WTC11 (cell line): ENCODE measurements at regions not wholly inside any gene's neighbourhood (a gene's known extent, or its start where the extent isn't known, plus 50 kb on each side); places are given as distances from the start of the nearest gene placed in this dataset.
"Not testable (repeated sequence)": the region's sequence is repeated elsewhere in the genome, so short reads cannot be mapped to it uniquely, and the experiment has no call there.

Experiments used
- ATAC-seq: fragments of 200-7000 bp; cut with Tn5 transposase; 2 replicates; pipeline ENCODE4 v1.10.0; 2021; ENCODE audit warnings: mild to moderate bottlenecking, moderate library complexity
- CTCF ChIA-PET: fragments of 300-600 bp; sonication (Branson Sonifier 250); formaldehyde crosslinking; loops from one replicate; lab custom pipeline; 2021; ENCODE audit warnings: antibody characterized with exemption; lab: Charles Lee
- POLR2A ChIA-PET: fragments of 350-600 bp; sonication (Branson Sonifier 250); formaldehyde crosslinking; loops from one replicate; lab custom pipeline; 2021; ENCODE audit warnings: antibody characterized with exemption; lab: Charles Lee
- DNase-seq: peaks from one replicate; pipeline ENCODE4 v3.0.0; 2021; ENCODE audit warnings: low spot score
- H3K27ac Mint-ChIP-seq: 2 replicates; pipeline ENCODE4 v1.8.0; 2021; ENCODE audit warnings: mixed read lengths
- H3K27me3 Mint-ChIP-seq: 2 replicates; pipeline ENCODE4 v1.8.0; 2021; ENCODE audit warnings: low read depth, mild to moderate bottlenecking, moderate library complexity, mixed read lengths
- H3K36me3 Mint-ChIP-seq: 2 replicates; pipeline ENCODE4 v1.8.0; 2021; ENCODE audit warnings: mixed read lengths
- H3K4me1 Mint-ChIP-seq: 2 replicates; pipeline ENCODE4 v1.8.0; 2022; ENCODE audit warnings: mixed read lengths
- H3K4me3 Mint-ChIP-seq: 2 replicates; pipeline ENCODE4 v1.8.0; 2021; ENCODE audit warnings: mild to moderate bottlenecking, moderate library complexity, mixed read lengths
- H3K9me3 Mint-ChIP-seq: 2 replicates; pipeline ENCODE4 v1.8.0; 2021; ENCODE audit warnings: mixed read lengths
- AFF4 ChIP-seq: sonication (generic); formaldehyde crosslinking; IDR thresholded peaks from 2 replicates; pipeline ENCODE4 v1.8.1; 2023; ENCODE audit warnings: mild to moderate bottlenecking, missing genetic modification reagents, borderline replicate concordance
- ATF1 ChIP-seq: sonication (generic); formaldehyde crosslinking; IDR thresholded peaks from 2 replicates; pipeline ENCODE4 v1.8.1; 2023; ENCODE audit warnings: mild to moderate bottlenecking, moderate library complexity, missing genetic modification reagents
- ATF2 ChIP-seq: sonication (generic); formaldehyde crosslinking; IDR thresholded peaks from 2 replicates; pipeline ENCODE4 v1.8.1; 2022; ENCODE audit warnings: low read depth, missing genetic modification reagents, borderline replicate concordance
- ESRRA ChIP-seq: sonication (generic); formaldehyde crosslinking; IDR thresholded peaks from 2 replicates; pipeline ENCODE4 v1.8.1; 2022; ENCODE audit warnings: mild to moderate bottlenecking, missing genetic modification reagents, borderline replicate concordance
- FOXP1 ChIP-seq: sonication (generic); formaldehyde crosslinking; IDR thresholded peaks from 2 replicates; pipeline ENCODE4 v1.8.0; 2022; ENCODE audit warnings: missing genetic modification reagents, mild to moderate bottlenecking, moderate library complexity, borderline replicate concordance
- GRHL2 ChIP-seq: fragments of 250-450 bp; sonication (Bioruptor Pico); IDR thresholded peaks from 2 replicates; pipeline ENCODE4 v1.8.0; 2022; ENCODE audit warnings: mild to moderate bottlenecking, moderate library complexity; ENCODE audit not compliant: insufficient replicate concordance, severe bottlenecking
- GTF2I ChIP-seq: fragments of 250-450 bp; sonication (Bioruptor Pico); conservative IDR thresholded peaks from 2 replicates; pipeline ENCODE4 v1.4.0; 2021; ENCODE audit warnings: mild to moderate bottlenecking
- HMGXB4 ChIP-seq: sonication (generic); formaldehyde crosslinking; IDR thresholded peaks from 2 replicates; pipeline ENCODE4 v1.8.1; 2023; ENCODE audit warnings: mild to moderate bottlenecking, moderate library complexity, missing genetic modification reagents
- NFYB ChIP-seq: sonication (generic); formaldehyde crosslinking; conservative IDR thresholded peaks from 2 replicates; pipeline ENCODE4 v1.8.0; 2022; ENCODE audit warnings: low read depth, missing genetic modification reagents
- NR1H2 ChIP-seq: sonication (generic); formaldehyde crosslinking; IDR thresholded peaks from 2 replicates; pipeline ENCODE4 v1.9.0; 2021; ENCODE audit warnings: mild to moderate bottlenecking, moderate library complexity, missing genetic modification reagents
- NR2C2 ChIP-seq: sonication (generic); formaldehyde crosslinking; IDR thresholded peaks from 2 replicates; pipeline ENCODE4 v1.8.0; 2022; ENCODE audit warnings: mild to moderate bottlenecking, missing genetic modification reagents
- OVOL2 ChIP-seq: fragments of 250-450 bp; sonication (Bioruptor Pico); IDR thresholded peaks from 2 replicates; pipeline ENCODE4 v1.9.0; 2021; ENCODE audit warnings: mild to moderate bottlenecking, borderline replicate concordance
- PREB ChIP-seq: sonication (generic); formaldehyde crosslinking; IDR thresholded peaks from 2 replicates; pipeline ENCODE4 v1.8.1; 2022; ENCODE audit warnings: mild to moderate bottlenecking, missing genetic modification reagents, moderate library complexity, borderline replicate concordance
- SMAD4 ChIP-seq: sonication (generic); formaldehyde crosslinking; IDR thresholded peaks from 2 replicates; pipeline ENCODE4 v1.8.0; 2022; ENCODE audit warnings: mild to moderate bottlenecking, missing genetic modification reagents
- TEAD1 ChIP-seq: sonication (generic); formaldehyde crosslinking; IDR thresholded peaks from 2 replicates; pipeline ENCODE4 v1.8.0; 2022; ENCODE audit warnings: mild to moderate bottlenecking, missing genetic modification reagents
- ZNF219 ChIP-seq: sonication (generic); formaldehyde crosslinking; IDR thresholded peaks from 2 replicates; pipeline ENCODE4 v1.8.0; 2023; ENCODE audit warnings: missing genetic modification reagents, mild to moderate bottlenecking, borderline replicate concordance
- ZNF396 ChIP-seq: fragments of 250-450 bp; sonication (Bioruptor Pico); IDR thresholded peaks from 2 replicates; pipeline ENCODE4 v1.8.0; 2021; ENCODE audit warnings: mild to moderate bottlenecking, moderate library complexity, borderline replicate concordance
- ZNF416 ChIP-seq: fragments of 250-450 bp; sonication (Bioruptor Pico); IDR thresholded peaks from 2 replicates; pipeline ENCODE4 v1.9.0; 2021; ENCODE audit warnings: mild to moderate bottlenecking, inconsistent platforms
- ZNF532 ChIP-seq: fragments of 250-450 bp; sonication (Bioruptor Pico); IDR thresholded peaks from 2 replicates; pipeline ENCODE4 v1.9.0; 2021; ENCODE audit warnings: mild to moderate bottlenecking, borderline replicate concordance
- ZNF671 ChIP-seq: fragments of 250-450 bp; sonication (Bioruptor Pico); IDR thresholded peaks from 2 replicates; pipeline ENCODE4 v1.8.0; 2021; ENCODE audit warnings: mild to moderate bottlenecking

- ChIA-PET CTCF (no interaction called here), POLR2A (no interaction called here)
- DNase-seq (no peak), ATAC-seq (no peak)
- no peaks in the 10 kb centered on the region; the same call in 1 of the 2 replicates for H3K27me3 Mint-ChIP-seq
- peaks cover 27% of the 10 kb centered on the region for H3K4me1 Mint-ChIP-seq
- H3K27ac Mint-ChIP-seq = no peak overlapping the region
- no peak overlapping the region for H3K4me3 Mint-ChIP-seq
- H3K9me3 Mint-ChIP-seq = peaks cover 8% of the 10 kb centered on the region; the same call in 1 of the 2 replicates
- TF ChIP-seq ATF1 (CRISPR knock-in tag) (no peak), GRHL2 (CRISPR knock-in tag) (no peak), ZNF532 (CRISPR knock-in tag) (no peak), FOXP1 (CRISPR knock-in tag) (no peak), NFYB (no peak), ESRRA (CRISPR knock-in tag) (no peak), ZNF396 (CRISPR knock-in tag) (no peak), GTF2I (no peak), PREB (CRISPR knock-in tag) (no peak), NR2C2 (no peak), ZNF219 (CRISPR knock-in tag) (no peak), ZNF671 (CRISPR knock-in tag) (no peak), SMAD4 (CRISPR knock-in tag) (no peak), ATF2 (CRISPR knock-in tag) (no peak), HMGXB4 (CRISPR knock-in tag) (no peak), OVOL2 (CRISPR knock-in tag) (no peak), ZNF416 (CRISPR knock-in tag) (no peak), AFF4 (CRISPR knock-in tag) (no peak), TEAD1 (CRISPR knock-in tag) (no peak), NR1H2 (CRISPR knock-in tag) (no peak)
- H3K36me3 Mint-ChIP-seq = no peaks in the 10 kb centered on the region
These were observed 123.5 kb upstream of the EGFLAM start for GRCh38 chr5:38134810-38135209.

GRCh38 chr5:38134294-38134693 lies 124.1 kb upstream of the EGFLAM start:
- H3K27ac Mint-ChIP-seq, H3K4me3 Mint-ChIP-seq: not testable (repeated sequence)
- CTCF ChIA-PET = interaction anchor here (0.7 kb wide), 1 partner anchor 13 kb away, joined by 5 read pairs; no protein-coding TSS in a partner anchor

More at GRCh38 chr5:38134294-38134693, 124.1 kb upstream of the EGFLAM start:
- H3K27me3 Mint-ChIP-seq, DNase-seq, ATAC-seq, H3K9me3 Mint-ChIP-seq, POLR2A ChIA-PET, H3K36me3 Mint-ChIP-seq: not testable (repeated sequence)
- H3K4me1 Mint-ChIP-seq = peaks cover 32% of the 10 kb centered on the region
